Endothelial cell of umbilical vein (primary cell): ENCODE measurements at regions not wholly inside any gene's neighbourhood (a gene's known extent, or its start where the extent isn't known, plus 50 kb on each side); places are given as distances from the start of the nearest gene placed in this dataset.

Source experiments
- BruUV-seq: library from RNA; stranded (reverse); fragments of 400-500 nt; replicated peaks from 2 replicates; lab custom pipeline; 2021; lab: Mats Ljungman, UMichigan
- CTCF ChIA-PET: fragments of 300-600, 350-600 bp; sonication (Branson Sonifier 250); formaldehyde crosslinking; loops from one replicate; lab custom pipeline; 2021; ENCODE audit warnings: antibody characterized with exemption, inconsistent platforms; lab: Charles Lee
- POLR2A ChIA-PET: fragments of 300-600, 350-600 bp; sonication (Branson Sonifier 250); formaldehyde crosslinking; loops from one replicate; lab custom pipeline; 2021; ENCODE audit warnings: antibody characterized with exemption, inconsistent platforms; lab: Charles Lee
- DNase-seq: peaks from one replicate; pipeline ENCODE4 v3.0.0-alpha.2; 2011; ENCODE audit warnings: low read depth, low spot score
- FAIRE-seq: peaks from 2 replicates; lab custom pipeline; 2011; peaks lifted over from hg19 to GRCh38; lab: Jason Lieb, UNC
- H2AFZ ChIP-seq: 2 replicates; pipeline ENCODE4 v1.6.0; 2012; ENCODE audit warnings: low read depth, low read length, control low read depth, inconsistent platforms
- H3K27ac ChIP-seq: 2 replicates; pipeline ENCODE4 v1.5.1; 2011; ENCODE audit warnings: low read depth, mild to moderate bottlenecking, control low read depth, low read length, moderate library complexity; ENCODE audit not compliant: insufficient read depth
- H3K27me3 ChIP-seq, 2 experiments: 2 replicates each; pipeline versions ENCODE4 v1.6.0 to v1.6.1; 2011; ENCODE audit warnings: low read length in 2 of 2, mixed read lengths in 1 of 2; ENCODE audit not compliant: control insufficient read depth in 2 of 2, insufficient read depth in 2 of 2
- H3K36me3 ChIP-seq, 2 experiments: 2 replicates in 1 of 2; 3 replicates in 1 of 2; pipeline ENCODE4 v1.5.1; 2011; ENCODE audit warnings: low read length in 2 of 2, mild to moderate bottlenecking in 1 of 2, moderate library complexity in 1 of 2; ENCODE audit not compliant: control insufficient read depth in 2 of 2, insufficient read depth in 2 of 2; ENCODE audit errors: extremely low read depth in 1 of 2
- H3K4me1 ChIP-seq: 3 replicates; pipeline ENCODE4 v1.5.1; 2011; ENCODE audit warnings: mild to moderate bottlenecking, low read length; ENCODE audit not compliant: control insufficient read depth, insufficient read depth; ENCODE audit errors: extremely low read depth
- H3K4me2 ChIP-seq: 2 replicates; pipeline ENCODE4 v1.6.1; 2011; ENCODE audit warnings: low read length, control low read depth, mixed read lengths; ENCODE audit not compliant: insufficient read depth
- H3K4me3 ChIP-seq, 3 experiments: fragments of 200-600 bp in 1 of 3; sonication (generic), shearing (Covaris generic) in 1 of 3; replicated peaks in 1 of 3; 2 replicates each; pipeline ENCODE4 v1.5.1; 2011 to 2016; ENCODE audit warnings: control low read depth in 3 of 3, low read length in 3 of 3, mild to moderate bottlenecking in 2 of 3, inconsistent platforms in 1 of 3, low read depth in 1 of 3, moderate library complexity in 1 of 3; ENCODE audit not compliant: insufficient read depth in 1 of 3
- H3K79me2 ChIP-seq: 2 replicates; pipeline ENCODE4 v1.6.0; 2012; ENCODE audit warnings: low read length, inconsistent platforms; ENCODE audit not compliant: control insufficient read depth, insufficient read depth
- H3K9ac ChIP-seq: replicated peaks from 2 replicates; pipeline ENCODE3; 2011; ENCODE audit warnings: low read length, control low read depth; ENCODE audit not compliant: insufficient read depth; ENCODE audit errors: extremely low read depth
- H3K9me1 ChIP-seq: replicated peaks from 3 replicates; pipeline ENCODE4 v1.6.0; 2011; ENCODE audit warnings: mild to moderate bottlenecking, low read length; ENCODE audit not compliant: control insufficient read depth, insufficient read depth; ENCODE audit errors: extremely low read depth
- H3K9me3 ChIP-seq: replicated peaks from 2 replicates; pipeline ENCODE4 v1.5.1; 2012; ENCODE audit warnings: low read length, inconsistent platforms; ENCODE audit not compliant: control insufficient read depth, insufficient read depth
- H4K20me1 ChIP-seq: replicated peaks from 2 replicates; pipeline ENCODE3; 2011; ENCODE audit warnings: mild to moderate bottlenecking, low read length; ENCODE audit not compliant: control insufficient read depth, insufficient read depth; ENCODE audit errors: extremely low read depth
- EZH2 ChIP-seq: IDR thresholded peaks from 2 replicates; pipeline ENCODE4 v1.6.1; 2012; ENCODE audit warnings: borderline replicate concordance, low read depth, mild to moderate bottlenecking, moderate library complexity, low read length, inconsistent platforms; ENCODE audit not compliant: severe bottlenecking
- FOS ChIP-seq: IDR thresholded peaks from 2 replicates; pipeline ENCODE4 v1.6.1; 2011; ENCODE audit warnings: mild to moderate bottlenecking, low read length, moderate library complexity, borderline replicate concordance; ENCODE audit not compliant: insufficient read depth
- GATA2 ChIP-seq: IDR thresholded peaks from 2 replicates; pipeline ENCODE4 v1.7.0; 2011; ENCODE audit warnings: low read depth, mild to moderate bottlenecking, moderate library complexity, mixed read lengths, low read length; ENCODE audit not compliant: insufficient read length, insufficient read depth
- JUN ChIP-seq: IDR thresholded peaks from 2 replicates; pipeline ENCODE4 v1.6.1; 2011; ENCODE audit warnings: borderline replicate concordance, low read depth; ENCODE audit not compliant: insufficient read length, insufficient read depth
- MYC ChIP-seq: IDR thresholded peaks from one replicate; pipeline ENCODE4 v1.6.1; 2011; ENCODE audit warnings: mild to moderate bottlenecking, low read depth, low read length
- POLR2A ChIP-seq: IDR thresholded peaks from 2 replicates; pipeline ENCODE4 v1.6.1; 2012; ENCODE audit warnings: low read depth, mild to moderate bottlenecking, control low read depth, low read length
- POLR2AphosphoS5 ChIP-seq: IDR thresholded peaks from 2 replicates; pipeline ENCODE4 v1.6.1; 2012; ENCODE audit warnings: low read depth, mild to moderate bottlenecking, control low read depth, low read length, moderate library complexity; ENCODE audit not compliant: insufficient read depth
- dilution Hi-C: fragments of 300-500 bp; cut with MboI; formaldehyde crosslinking; loops from one replicate; pipeline ENCODE4 v1.15.0; 2019; ENCODE audit warnings: low sequenced_read_pairs; ENCODE audit not compliant: extremely low pct_ligation_motif_present
- intact Hi-C: fragments of 100-400 bp; cut with micrococcal nuclease; formaldehyde crosslinking; loops from one replicate; pipeline ENCODE4 v1.10.0; 2022
- TF ChIP-seq, protein P1 (sequence below): IDR thresholded peaks from 2 replicates; pipeline ENCODE4 v1.6.1; 2011; ENCODE audit not compliant: insufficient read depth, insufficient read length
- TF ChIP-seq, protein P2 (sequence below), 2 donors: IDR thresholded peaks; 1 replicate in 1 of 2; 2 replicates in 1 of 2; pipeline ENCODE4 v1.5.1; 2011; ENCODE audit warnings: low read length in 2 of 2, mild to moderate bottlenecking in 2 of 2, moderate library complexity in 2 of 2, control low read depth in 1 of 2, inconsistent platforms in 1 of 2, low read depth in 1 of 2; ENCODE audit not compliant: insufficient read depth in 1 of 2; ENCODE audit errors: extremely low read depth in 1 of 2

- POLR2A ChIA-PET = no interaction called here
- no peak overlapping the region for H3K4me2 ChIP-seq
- no TSS peak for BruUV-seq
These were observed 325.5 kb downstream of the EN1 start for GRCh38 chr2:118521960-118522359.

DNA sequence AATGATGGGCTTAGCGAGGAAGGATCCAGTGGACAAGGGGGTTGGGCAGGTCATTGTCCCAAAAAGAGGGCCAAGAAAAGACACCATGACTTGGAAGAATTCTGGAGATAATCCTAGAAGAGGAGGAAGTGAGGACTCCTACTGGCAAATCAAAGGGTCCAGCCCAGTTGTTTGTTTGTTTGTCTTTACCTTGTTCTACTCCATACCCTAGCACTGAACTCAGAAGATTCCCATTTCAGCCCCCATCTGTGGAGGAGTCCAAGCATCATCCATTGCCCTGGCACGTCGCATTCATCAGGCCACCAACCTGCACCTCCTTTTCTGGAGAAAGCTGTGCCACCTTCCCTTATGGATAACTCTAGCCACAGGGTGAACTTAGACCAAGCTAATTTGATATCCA lies 326.2 kb downstream of the EN1 start:
- Histone ChIP-seq H4K20me1 (no peaks in the 10 kb centered on the region), H3K27me3 (no peaks in the 10 kb centered on the region), H3K36me3 (no peaks in the 10 kb centered on the region), H3K9ac (no peak overlapping the region), H3K9me1 (no peaks in the 10 kb centered on the region), H3K9me3 (no peaks in the 10 kb centered on the region), H3K79me2 (no peaks in the 10 kb centered on the region), H2AFZ (no peak overlapping the region), H3K4me2 (no peak overlapping the region), H3K4me3 (no peak overlapping the region), H3K4me1 (no peaks in the 10 kb centered on the region), H3K27ac (no peak overlapping the region)
- no peak for FAIRE-seq
- BruUV-seq = no TSS peak
- no peak for TF ChIP-seq EZH2
- no peak for TF ChIP-seq POLR2AphosphoS5
- TF ChIP-seq MYC = no peak
- no peak for TF ChIP-seq GATA2
- TF ChIP-seq POLR2A = no peak
- TF ChIP-seq, protein P1, sequence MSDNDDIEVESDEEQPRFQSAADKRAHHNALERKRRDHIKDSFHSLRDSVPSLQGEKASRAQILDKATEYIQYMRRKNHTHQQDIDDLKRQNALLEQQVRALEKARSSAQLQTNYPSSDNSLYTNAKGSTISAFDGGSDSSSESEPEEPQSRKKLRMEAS = no peak
- TF ChIP-seq, protein P2, sequence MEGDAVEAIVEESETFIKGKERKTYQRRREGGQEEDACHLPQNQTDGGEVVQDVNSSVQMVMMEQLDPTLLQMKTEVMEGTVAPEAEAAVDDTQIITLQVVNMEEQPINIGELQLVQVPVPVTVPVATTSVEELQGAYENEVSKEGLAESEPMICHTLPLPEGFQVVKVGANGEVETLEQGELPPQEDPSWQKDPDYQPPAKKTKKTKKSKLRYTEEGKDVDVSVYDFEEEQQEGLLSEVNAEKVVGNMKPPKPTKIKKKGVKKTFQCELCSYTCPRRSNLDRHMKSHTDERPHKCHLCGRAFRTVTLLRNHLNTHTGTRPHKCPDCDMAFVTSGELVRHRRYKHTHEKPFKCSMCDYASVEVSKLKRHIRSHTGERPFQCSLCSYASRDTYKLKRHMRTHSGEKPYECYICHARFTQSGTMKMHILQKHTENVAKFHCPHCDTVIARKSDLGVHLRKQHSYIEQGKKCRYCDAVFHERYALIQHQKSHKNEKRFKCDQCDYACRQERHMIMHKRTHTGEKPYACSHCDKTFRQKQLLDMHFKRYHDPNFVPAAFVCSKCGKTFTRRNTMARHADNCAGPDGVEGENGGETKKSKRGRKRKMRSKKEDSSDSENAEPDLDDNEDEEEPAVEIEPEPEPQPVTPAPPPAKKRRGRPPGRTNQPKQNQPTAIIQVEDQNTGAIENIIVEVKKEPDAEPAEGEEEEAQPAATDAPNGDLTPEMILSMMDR (IDR thresholded peaks at IDR 0.05; ENCODE audit: extremely low read depth in 1 of 2, insufficient read depth in 1 of 2, low read depth in 1 of 2, low read length in 2 of 2) = no peak
- no peak for TF ChIP-seq FOS
- TF ChIP-seq JUN = no peak
- intact Hi-C loops (no loop called here), dilution Hi-C loops (no loop called here)
- ChIA-PET CTCF (no interaction called here), POLR2A (no interaction called here)
- no peak for DNase-seq

More at GRCh38 chr2:118521960-118522359, 325.5 kb downstream of the EN1 start:
- no peaks in the 10 kb centered on the region for H3K27me3 ChIP-seq
- no peak overlapping the region for H2AFZ ChIP-seq
- no peak overlapping the region for H3K27ac ChIP-seq
- DNase-seq (no peak), FAIRE-seq (no peak)
- no peak for TF ChIP-seq GATA2
- TF ChIP-seq JUN = no peak
- TF ChIP-seq FOS = no peak
- TF ChIP-seq EZH2 = no peak
- TF ChIP-seq POLR2AphosphoS5 = no peak
- TF ChIP-seq POLR2A = no peak
- TF ChIP-seq, protein P1 = no peak
- intact Hi-C loops (no loop called here), dilution Hi-C loops (no loop called here)
- H3K36me3 ChIP-seq = no peaks in the 10 kb centered on the region
- no peaks in the 10 kb centered on the region for H3K9me3 ChIP-seq
- no peaks in the 10 kb centered on the region for H4K20me1 ChIP-seq
- no peaks in the 10 kb centered on the region for H3K4me1 ChIP-seq
- no peaks in the 10 kb centered on the region for H3K9me1 ChIP-seq
- H3K79me2 ChIP-seq = no peaks in the 10 kb centered on the region
- no peak overlapping the region for H3K4me3 ChIP-seq
- CTCF ChIA-PET = no interaction called here
- H3K9ac ChIP-seq = no peak overlapping the region
